Hematopoietic multipotent progenitor cell treated with erythropoietin and hydrocortisone succinate and interleukin-3 and kit ligand, for 8 days (in vitro differentiated cells): ENCODE measurements at regions not wholly inside any gene's neighbourhood (a gene's known extent, or its start where the extent isn't known, plus 50 kb on each side); places are given as distances from the start of the nearest gene placed in this dataset.
"Not testable (repeated sequence)": the region's sequence is repeated elsewhere in the genome, so short reads cannot be mapped to it uniquely, and the experiment has no call there.

ENCODE experiments used
- DNase-seq: peaks from one replicate; pipeline ENCODE4 v3.0.0-alpha.2; 2015

DNA sequence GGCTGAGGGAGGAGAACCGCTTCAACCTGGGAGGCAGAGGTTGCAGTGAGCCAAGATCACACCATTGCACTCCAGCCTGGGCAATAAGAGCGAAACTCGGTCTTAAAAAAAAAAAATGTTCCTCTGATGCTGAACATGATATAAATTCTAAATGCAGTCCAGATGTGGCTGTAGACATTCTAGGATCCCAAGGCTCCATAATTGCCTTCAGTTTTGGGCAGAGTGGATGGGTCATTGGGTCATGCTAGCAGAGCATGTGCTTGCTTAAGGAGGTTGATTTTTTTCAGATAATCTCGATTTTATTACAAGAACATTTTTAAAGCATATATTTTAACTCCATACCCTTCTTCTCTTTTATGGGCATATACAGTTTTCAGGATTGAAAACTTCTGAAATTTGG is 112.0 kb downstream of the UTRN start:
- DNase-seq = no peak

- DNase-seq = no peak
Measured at GRCh38 chr6:144400321-144400720, 115.2 kb downstream of the UTRN start.

DNA sequence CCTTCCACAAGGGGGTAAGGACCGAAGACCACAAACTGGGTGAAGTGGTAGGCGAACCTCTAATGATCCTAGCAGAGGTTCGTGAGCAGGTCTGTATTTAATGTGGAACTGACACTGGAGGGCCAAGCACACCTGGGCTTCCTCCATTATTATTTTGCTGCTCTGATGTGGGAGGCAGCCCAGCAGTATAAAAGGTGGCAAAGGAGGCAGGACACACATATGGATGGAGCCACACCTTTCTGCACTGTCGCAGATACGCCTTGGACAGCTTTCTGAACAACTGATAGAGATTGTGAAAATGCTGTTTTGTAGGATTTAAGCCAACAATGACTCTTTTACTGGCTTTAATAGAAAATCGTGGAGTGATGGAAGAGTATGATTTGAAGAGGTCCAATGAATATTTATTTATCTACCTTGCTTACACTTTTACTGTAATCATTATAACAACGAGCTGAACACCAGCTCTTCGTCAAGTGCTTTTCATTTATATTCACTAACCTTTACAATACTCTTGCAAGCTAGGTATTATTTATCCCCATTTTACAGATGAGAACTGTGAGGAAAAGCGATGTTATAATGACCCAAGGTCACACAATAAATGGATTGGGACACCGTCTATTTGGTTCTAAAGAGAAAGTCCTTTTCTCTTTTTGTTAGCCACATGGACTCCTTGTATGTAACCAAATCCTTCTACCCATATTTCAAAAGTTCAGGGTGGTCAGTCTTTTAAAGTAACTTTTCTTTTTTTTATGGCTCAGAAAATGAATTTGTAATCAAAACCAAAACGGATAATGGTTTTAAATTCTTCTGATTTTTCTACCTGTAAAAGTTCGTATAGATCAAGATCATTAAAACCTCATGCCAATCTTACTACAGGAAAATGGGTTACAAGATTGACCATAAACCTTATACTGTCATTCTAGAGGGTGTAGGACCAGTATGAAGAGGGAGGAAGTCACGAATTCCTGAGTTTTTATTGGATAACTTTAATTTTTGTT is 116.9 kb downstream of the UTRN start:
- no peak for DNase-seq

- DNase-seq = no peak
Measured at GRCh38 chr6:144402750-144403149, 117.6 kb downstream of the UTRN start.

DNA sequence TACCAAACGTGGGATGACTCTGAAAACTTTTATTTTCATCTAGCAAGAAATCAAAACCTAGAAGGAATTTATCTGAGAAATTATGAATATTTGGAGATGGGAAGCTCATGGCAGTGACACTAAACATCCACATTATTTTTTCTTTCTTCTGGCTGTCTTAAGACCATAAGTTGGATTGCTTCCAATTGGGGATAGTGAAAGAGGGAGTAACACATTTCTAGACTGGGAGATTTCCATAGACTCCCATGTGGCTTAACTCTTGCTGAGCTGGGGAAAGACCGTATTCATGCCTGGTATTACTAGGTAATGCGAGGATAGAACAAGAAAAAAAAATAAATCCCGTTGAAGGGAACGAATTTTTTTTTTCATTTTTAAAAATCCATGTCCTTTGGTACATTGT is 120.0 kb downstream of the UTRN start:
- DNase-seq = no peak

DNA sequence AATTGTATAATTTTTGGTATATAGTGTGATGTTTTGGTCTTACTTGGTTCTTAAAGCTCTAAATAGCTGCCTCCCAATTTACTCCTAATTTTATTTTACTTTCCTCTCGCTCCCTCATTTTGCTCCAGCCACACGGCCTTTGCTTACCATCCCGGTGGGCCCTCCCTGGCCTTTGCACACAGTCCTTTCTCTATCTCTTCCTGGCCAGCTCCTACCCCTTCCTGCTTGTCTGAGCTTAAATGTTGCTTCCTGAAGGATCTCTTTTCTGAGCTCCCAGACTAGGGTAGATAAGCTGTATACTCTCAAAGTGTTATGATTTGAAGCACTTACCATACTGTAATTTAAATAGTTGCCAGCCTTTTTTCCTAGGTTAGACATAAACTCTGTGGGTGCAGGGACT is 121.7 kb downstream of the UTRN start:
- no peak for DNase-seq

DNA sequence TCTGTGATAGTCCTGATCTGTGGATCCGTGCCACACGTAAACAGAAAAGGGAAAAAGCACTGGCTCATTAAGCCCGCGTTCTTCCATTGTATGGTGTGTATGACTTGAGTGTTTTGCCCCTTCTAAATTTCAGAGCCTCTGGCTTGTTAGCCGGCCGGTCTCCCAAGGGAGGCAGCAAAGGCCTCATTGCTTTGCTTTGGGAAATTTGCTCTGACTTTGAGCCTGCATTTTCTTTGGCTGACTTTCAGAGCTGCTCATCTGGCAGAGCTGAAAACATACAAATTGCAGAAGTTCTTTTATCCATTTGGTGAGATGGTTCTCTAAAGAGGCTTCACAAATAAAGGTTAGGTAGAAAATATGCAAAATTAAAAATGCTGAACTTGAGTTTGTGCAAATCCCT is 123.0 kb downstream of the UTRN start:
- DNase-seq = no peak

DNA sequence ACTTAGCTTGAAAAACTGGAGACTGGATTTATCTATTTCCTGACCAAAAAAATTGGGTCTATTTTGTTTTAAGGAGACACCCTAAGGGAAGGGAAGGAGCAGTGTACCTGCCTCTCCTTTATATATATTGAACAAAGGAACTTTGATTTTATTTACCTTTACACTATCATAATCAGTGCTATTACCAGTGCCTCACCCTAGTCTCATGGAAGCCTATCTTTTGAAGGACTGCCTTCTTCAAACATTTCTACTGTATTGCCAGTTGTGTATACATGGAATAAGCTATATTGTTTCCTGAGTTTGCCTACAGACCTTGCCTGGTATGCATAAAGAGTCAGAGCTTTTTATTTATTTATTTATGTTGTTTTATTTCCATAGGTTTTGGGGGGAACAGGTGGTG is 124.9 kb downstream of the UTRN start:
- no peak for DNase-seq

- DNase-seq = not testable (repeated sequence)
Measured at GRCh38 chr6:144410574-144410973, 125.4 kb downstream of the UTRN start.

DNA sequence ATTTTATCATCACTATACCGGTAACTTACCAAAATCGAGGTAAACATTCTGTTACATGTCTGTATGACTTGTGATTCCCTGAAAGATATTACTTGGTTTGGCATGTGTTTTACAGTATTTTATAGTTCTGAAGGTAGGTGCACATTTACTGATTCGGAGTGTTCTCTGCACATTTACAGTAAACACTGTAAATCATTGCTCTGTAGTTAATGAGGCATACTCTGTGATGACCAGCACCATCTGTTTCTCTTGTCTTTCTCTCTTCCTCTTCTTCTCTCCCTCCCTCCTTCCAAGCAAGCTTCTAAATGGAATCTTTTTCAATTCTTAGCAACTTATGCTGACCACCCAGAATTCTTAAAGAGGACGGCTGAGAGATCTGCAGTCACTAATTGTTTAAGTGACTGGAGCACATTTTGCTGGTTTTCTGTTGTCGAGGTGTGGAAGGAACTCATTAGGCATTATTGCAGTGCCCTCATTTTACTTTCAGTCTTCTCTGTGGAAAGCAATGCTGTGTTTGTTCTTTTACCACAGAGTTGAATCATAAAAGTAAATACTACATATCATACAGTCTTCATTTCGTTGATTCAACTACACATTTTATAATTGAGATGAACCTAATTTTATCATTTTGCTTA is 126.5 kb downstream of the UTRN start:
- DNase-seq = no peak

- DNase-seq = no peak
Measured at GRCh38 chr6:144413418-144413817, 128.3 kb downstream of the UTRN start.

DNA sequence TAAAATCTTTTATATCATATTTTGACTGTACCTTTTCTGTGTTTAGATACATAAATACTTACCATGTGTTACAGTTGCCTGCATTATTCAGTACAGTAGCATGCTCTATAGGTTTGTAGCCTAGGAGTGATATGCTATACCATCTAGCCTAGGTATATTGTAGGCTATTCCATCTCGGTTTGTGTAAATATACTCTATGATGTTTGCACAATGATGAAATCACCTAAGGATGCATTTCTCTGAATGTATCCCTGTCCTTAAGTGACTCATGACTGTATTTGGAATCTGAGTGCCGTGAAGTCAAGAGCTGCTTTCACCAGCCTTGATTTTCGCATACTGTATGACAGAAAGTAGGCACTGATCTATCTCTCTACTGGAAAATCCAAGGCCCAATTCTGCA is 129.9 kb downstream of the UTRN start:
- no peak for DNase-seq

GRCh38 chr6:144415835-144416237 is 130.7 kb downstream of the UTRN start:
- DNase-seq = no peak

- no peak for DNase-seq
Measured at GRCh38 chr6:144416244-144416643, 131.1 kb downstream of the UTRN start.

- DNase-seq = no peak
Measured at GRCh38 chr6:144416773-144417172, 131.6 kb downstream of the UTRN start.

GRCh38 chr6:144417681-144418080 is 132.5 kb downstream of the UTRN start:
- DNase-seq = no peak

- no peak for DNase-seq
Measured at GRCh38 chr6:144418959-144419545, 133.9 kb downstream of the UTRN start.

GRCh38 chr6:144423167-144423566 is 138.0 kb downstream of the UTRN start:
- DNase-seq = no peak

DNA sequence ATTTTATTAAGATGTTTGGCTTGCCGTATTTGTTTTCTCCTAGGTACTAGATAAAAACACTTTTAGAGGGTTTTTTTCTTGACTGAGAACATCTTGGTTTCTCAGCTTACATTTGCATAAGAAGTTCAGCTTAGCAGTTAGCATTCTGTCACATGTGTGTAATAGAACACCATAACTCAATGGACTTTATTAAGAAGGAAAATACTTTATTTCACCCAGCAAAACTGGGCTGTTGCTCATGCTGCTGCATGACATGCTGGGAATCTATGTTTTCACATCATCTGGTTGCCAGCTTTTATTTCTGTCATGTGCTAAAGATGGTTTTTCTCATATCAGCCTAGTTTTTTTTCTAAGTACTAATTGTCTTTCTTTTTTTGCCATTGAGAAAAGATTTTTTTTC is 144.6 kb downstream of the UTRN start:
- DNase-seq = no peak

DNA sequence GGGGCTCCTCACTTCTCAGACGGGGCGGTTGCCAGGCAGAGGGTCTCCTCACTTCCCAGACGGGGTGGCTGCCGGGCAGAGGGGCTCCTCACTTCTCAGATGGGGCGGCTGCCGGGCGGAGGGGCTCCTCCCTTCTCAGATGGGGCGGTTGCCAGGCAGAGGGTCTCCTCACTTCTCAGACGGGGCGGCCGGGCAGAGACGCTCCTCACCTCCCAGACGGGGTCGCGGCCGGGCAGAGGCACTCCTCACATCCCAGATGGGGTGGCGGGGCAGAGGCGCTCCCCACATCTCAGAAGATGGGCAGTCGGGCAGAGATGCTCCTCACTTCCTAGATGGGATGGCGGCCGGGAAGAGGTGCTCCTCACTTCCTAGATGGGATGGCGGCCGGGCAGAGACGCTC is 148.3 kb downstream of the UTRN start:
- not testable (repeated sequence) for DNase-seq

DNA sequence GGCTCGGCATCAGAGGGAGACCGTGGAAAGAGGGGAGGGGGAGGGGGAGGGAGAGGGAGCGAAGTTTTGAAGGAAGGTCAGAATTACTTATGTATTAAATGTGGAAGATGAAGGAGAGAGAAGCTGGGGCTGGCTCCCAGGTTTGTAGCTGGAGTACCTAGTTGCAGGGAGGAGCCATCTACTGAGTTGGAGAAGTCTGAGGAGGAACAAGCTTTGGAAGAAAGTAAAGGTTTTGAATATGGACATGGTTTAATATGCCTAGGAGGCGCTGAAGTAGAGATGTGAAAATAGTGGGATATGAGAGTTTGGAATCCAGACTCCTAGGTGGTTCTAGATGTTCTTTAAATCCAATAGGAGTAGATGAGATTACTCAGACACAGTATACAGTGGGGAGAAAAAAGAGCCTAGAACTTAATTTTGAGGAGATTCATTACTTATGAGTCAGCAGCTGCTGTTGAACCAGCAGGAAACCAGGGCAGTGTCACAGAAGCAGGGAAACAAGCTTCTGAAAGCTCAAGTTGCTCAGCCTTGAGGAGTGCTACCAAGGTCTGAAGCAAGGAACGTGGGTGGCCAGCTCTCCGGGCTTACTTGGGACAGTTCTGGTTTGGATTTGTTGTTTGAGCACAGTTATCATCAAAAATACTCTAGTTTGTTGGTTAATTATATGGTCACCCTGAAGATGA is 149.3 kb downstream of the UTRN start:
- DNase-seq = no peak

DNA sequence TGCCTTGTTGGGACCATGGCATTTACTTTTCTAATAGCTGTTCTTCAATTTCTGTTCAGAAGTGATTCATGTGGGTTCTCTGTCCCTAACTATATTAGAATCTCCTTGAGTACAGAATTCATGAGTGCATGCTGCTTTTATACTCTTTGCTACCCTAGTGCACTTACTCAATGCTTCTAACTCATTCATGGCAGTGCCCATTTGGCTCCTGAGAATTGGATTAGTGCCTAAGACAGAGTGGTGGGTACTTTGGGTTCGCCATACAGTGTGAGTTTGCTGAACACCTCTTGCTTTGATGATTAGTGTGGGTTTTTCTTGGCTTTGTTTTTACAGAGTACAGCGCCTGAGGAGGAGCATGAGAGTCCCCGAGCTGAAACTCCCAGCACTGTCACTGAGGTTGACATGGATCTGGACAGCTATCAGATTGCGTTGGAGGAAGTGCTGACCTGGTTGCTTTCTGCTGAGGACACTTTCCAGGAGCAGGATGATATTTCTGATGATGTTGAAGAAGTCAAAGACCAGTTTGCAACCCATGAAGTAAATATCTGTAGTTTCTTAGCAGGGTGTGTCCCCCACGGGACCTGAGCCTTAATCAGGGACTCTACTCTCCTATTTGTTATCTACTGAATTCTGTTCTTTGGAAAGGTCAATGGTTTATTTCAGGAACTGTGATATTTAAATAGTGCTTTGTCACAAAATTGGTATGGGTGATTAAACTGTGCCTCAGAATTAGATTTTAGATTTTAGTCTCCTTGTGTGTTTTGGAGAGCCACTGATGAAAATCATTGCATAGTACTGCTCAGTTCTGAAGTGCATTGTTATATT is 150.7 kb downstream of the UTRN start:
- DNase-seq = no peak
